Stomach (tissue), 4 donors: ENCODE measurements at regions not wholly inside any gene's neighbourhood (a gene's known extent, or its start where the extent isn't known, plus 50 kb on each side); places are given as distances from the start of the nearest gene placed in this dataset.

Experiments used
- CTCF ChIP-seq, 7 experiments: fragments of 450-650 bp in 4 of 7; fragments of 200-600 bp in 3 of 7; sonication (generic) in 3 of 7; IDR thresholded peaks; one replicate each; pipeline ENCODE4 v1.5.1; 2016 to 2019; ENCODE audit warnings: antibody characterized with exemption in 7 of 7, control low read depth in 2 of 7, mild to moderate bottlenecking in 1 of 7
- EP300 ChIP-seq: sonication (generic); formaldehyde crosslinking; IDR thresholded peaks from one replicate; pipeline ENCODE4 v1.6.1; 2017; ENCODE audit warnings: antibody characterized with exemption
- POLR2A ChIP-seq, 4 donors: fragments of 450-650 bp; IDR thresholded peaks; one replicate each; pipeline ENCODE4 v1.6.1; 2016; ENCODE audit warnings: antibody characterized with exemption in 4 of 4, control low read depth in 2 of 4, mild to moderate bottlenecking in 1 of 4, moderate library complexity in 1 of 4
- POLR2AphosphoS5 ChIP-seq, 3 donors: sonication (generic); formaldehyde crosslinking; IDR thresholded peaks; one replicate each; pipeline ENCODE4 v1.6.1; 2016; ENCODE audit warnings: antibody characterized with exemption in 3 of 3

GRCh38 chr11:120054016-120054752 is 83.7 kb downstream of the TRIM29 start:
- no peak for TF ChIP-seq POLR2A (IDR thresholded peaks at IDR 0.05)
- TF ChIP-seq CTCF (IDR thresholded peaks at IDR 0.05): no peak
- no peak for TF ChIP-seq EP300
- TF ChIP-seq POLR2AphosphoS5 (IDR thresholded peaks at IDR 0.05): no peak
